ENCODE measurements at regions not wholly inside any gene's neighbourhood (a gene's known extent, or its start where the extent isn't known, plus 50 kb on each side); places are given as distances from the start of the nearest gene placed in this dataset.
A peak's percentile ranks its signal among the peaks of the same experiment; 100 is the strongest.

DNA sequence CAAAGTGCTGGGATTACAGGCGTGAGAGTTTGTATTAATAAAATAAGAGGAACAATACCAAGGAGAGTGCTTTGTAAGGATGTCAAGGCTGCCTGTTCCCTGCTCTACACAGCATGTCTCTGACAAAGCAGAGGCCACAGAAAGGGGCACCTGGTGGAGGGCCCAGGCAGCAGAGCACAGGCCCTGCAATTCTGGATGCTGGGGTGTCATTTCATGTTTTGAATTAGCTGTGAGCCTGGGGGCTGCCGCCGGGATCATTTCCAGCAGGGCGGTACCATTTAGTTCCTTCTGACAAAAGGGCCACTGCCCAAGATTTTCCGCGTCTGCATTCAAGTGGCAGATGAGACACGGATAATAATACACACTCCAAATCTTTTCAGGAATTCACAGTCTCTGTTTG, 396.9 kb downstream of the GADD45G start:
- Histone ChIP-seq H3K9me3 (peaks cover 0 to 12% (median 0%) of the 10 kb centered on the region in 11 donors), H3K4me1 (peaks cover 23 to 55% (median 47%) of the 10 kb centered on the region in 9 donors), H3K27ac (peak overlapping the region in 9 of 10 donors; percentile 37 to 91 (median 87)), H3K36me3 (no peaks in the 10 kb centered on the region), H3K4me3 (no peak overlapping the region), H3K27me3 (no peaks in the 10 kb centered on the region)
- TF ChIP-seq, protein P1, sequence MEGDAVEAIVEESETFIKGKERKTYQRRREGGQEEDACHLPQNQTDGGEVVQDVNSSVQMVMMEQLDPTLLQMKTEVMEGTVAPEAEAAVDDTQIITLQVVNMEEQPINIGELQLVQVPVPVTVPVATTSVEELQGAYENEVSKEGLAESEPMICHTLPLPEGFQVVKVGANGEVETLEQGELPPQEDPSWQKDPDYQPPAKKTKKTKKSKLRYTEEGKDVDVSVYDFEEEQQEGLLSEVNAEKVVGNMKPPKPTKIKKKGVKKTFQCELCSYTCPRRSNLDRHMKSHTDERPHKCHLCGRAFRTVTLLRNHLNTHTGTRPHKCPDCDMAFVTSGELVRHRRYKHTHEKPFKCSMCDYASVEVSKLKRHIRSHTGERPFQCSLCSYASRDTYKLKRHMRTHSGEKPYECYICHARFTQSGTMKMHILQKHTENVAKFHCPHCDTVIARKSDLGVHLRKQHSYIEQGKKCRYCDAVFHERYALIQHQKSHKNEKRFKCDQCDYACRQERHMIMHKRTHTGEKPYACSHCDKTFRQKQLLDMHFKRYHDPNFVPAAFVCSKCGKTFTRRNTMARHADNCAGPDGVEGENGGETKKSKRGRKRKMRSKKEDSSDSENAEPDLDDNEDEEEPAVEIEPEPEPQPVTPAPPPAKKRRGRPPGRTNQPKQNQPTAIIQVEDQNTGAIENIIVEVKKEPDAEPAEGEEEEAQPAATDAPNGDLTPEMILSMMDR (IDR thresholded peaks at IDR 0.05) = no peak
- intact Hi-C loops (cut with DNase I) = loop anchor here in 7 of 10 donors (2.0 to 10.0 kb wide), 5 partner anchors 93 to 399 kb away; partner anchors contain the start of gene GADD45G (in 1 of the 7)
- DNase-seq (no peak), ATAC-seq (no peak)
- 49 to 59% methylated on average over 7 of the region's 7 CpGs for WGBS, 2 donors

DNA sequence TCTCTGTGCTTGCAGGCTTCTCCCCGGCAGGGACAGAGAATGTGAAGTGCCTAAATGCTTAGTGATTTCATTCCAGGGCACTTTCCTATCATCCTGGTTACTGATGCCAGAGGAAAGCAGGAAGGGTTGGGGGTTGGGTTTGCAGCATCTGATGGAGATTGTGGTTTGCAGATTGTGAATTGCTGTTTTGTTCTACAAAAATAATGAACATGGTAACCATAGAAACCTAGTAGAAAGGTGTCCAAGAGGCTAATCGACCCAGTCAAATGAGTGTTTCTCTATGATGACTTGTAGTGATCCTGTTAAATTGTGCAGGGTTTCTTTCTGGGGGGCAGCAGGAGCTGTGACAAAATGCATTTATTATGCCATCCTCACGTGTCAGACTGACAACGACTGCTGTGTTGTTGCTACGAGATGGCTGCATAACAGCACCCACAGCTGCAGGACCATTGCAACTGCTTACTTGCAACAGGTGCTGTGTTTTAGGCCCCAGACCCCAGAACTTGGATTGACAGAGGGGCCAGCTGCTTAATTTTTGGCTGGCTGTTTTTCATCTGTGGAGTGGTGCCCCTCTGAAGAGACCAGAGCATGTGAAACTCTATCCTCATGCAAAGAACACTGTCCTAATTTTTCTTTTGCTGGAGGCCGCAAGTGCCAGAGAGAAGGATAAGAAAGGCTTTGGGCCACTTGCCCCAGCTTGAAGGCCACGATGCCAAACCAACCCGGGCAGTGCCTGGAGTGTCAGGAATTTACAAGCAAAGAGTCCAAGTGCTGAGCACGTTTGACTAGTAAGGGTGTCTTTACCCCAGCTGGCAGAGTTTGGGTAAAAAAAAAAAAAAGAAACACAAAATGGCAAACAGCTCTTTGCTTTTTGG, 397.8 kb downstream of the GADD45G start:
- TF ChIP-seq, protein P1 (IDR thresholded peaks at IDR 0.05) = no peak
- intact Hi-C loops (cut with DNase I) = loop anchor here in 7 of 10 donors (5.0 to 10.0 kb wide), 4 partner anchors 92 to 400 kb away; no protein-coding TSS in a partner anchor
- Histone ChIP-seq H3K9me3 (peaks cover 0 to 12% (median 0%) of the 10 kb centered on the region in 11 donors), H3K36me3 (no peaks in the 10 kb centered on the region), H3K27ac (peak overlapping the region in 9 of 10 donors; percentile 37 to 91 (median 87)), H3K4me1 (peaks cover 23 to 55% (median 50%) of the 10 kb centered on the region in 9 donors), H3K4me3 (no peak overlapping the region), H3K27me3 (no peaks in the 10 kb centered on the region)
- 43% methylated on average over 9 of the region's 9 CpGs for WGBS, 2 donors
- ATAC-seq (peak in 6 of 8 donors; percentile 14 to 52 (median 36)), DNase-seq (peak; percentile 34 to 38)

DNA sequence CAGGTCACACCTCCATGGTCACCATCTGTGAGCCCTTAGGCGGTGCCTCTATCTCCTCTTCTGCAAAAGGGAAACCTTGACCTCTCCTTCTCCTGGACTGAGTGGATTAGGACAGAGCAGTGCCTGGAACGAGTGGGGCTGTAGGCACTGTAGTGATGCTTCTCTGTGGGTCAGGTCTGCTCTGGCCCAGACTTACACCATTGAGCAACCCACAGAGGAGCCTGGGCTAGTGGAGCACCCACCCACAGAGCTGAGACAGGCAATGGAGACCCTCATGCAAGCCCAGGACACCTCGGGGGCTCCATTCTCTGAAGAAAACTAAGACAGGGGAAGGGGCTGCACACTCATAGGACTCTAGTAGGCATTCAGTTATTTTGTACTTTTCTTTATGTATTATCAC, 400.6 kb downstream of the GADD45G start:
- TF ChIP-seq, protein P1 (IDR thresholded peaks at IDR 0.05) = no peak
- no peak overlapping the region for H3K4me3 ChIP-seq
- no peak overlapping the region for H3K27ac ChIP-seq
- DNase-seq (no peak), ATAC-seq (no peak)
- intact Hi-C loops (cut with DNase I) = loop anchor here in 5 of 10 donors (10.0 kb wide), 2 partner anchors 89 to 131 kb away; no protein-coding TSS in a partner anchor
- H3K4me1 ChIP-seq = peaks cover 12 to 53% (median 33%) of the 10 kb centered on the region in 9 donors
- H3K9me3 ChIP-seq = peaks cover 0 to 12% (median 0%) of the 10 kb centered on the region in 11 donors
- no peaks in the 10 kb centered on the region for H3K36me3 ChIP-seq
- no peaks in the 10 kb centered on the region for H3K27me3 ChIP-seq
- 96 to 97% methylated on average over 3 of the region's 3 CpGs for WGBS, 2 donors

DNA sequence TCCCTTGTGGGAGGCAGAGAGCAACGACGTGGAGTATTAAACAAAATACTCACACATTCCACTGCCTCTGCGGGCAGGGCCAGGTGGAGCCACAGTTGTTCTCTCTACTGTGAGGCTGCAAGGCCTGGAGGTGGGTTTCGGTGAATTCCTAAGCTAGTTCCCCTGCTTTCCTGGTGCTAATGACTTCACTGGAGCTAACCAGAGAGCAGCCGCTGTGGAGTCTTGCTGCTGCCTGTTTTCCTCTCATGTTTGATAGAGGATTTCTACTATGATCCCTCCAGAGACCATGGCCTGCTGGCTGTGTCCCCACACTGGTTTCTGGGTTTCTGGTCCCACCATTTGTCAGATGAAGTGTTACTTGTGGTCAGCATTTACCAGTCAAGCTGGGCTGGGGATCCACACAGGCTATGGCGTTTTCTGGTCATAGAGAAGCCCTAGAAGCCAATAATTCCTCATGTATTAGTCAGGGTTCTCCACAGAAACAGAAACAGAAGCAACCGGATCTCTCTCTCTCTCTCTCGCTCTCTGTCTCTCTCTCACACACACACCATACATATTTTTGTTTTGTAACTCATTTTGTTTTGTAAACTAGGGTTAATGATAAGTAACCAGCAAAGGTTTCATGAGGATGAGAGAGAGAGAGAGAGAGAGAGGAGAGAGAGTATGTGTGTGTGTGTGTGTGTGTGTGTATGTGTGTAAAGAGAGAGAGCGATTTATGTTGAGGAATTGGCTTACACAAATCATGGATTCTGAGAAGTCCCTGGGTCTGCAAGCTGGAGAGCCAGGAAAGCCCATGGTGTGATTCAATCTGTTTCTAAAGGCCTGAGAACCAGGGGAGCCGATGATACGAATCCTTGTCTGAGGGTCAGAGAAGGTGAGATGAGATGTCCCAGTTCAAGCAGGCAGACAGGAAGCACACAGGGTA, 403.0 kb downstream of the GADD45G start:
- 76 to 77% methylated on average over 11 of the region's 11 CpGs for WGBS, 2 donors
- H3K27me3 ChIP-seq = no peaks in the 10 kb centered on the region
- peaks cover 4 to 29% (median 11%) of the 10 kb centered on the region in 9 donors for H3K4me1 ChIP-seq
- H3K27ac ChIP-seq = peak overlapping the region in 1 of 10 donors; percentile 40
- DNase-seq (no peak), ATAC-seq (peak in 2 of 8 donors; percentile 30 to 51)
- peaks cover 0 to 12% (median 0%) of the 10 kb centered on the region in 11 donors for H3K9me3 ChIP-seq
- intact Hi-C loops (cut with DNase I) = loop anchor here in 5 of 10 donors (10.0 kb wide), 2 partner anchors 87 to 133 kb away; no protein-coding TSS in a partner anchor
- no peak overlapping the region for H3K4me3 ChIP-seq
- H3K36me3 ChIP-seq = no peaks in the 10 kb centered on the region
- TF ChIP-seq, protein P1 (IDR thresholded peaks at IDR 0.05) = no peak
